DOHH2 (cell line): ENCODE measurements at regions not wholly inside any gene's neighbourhood (a gene's known extent, or its start where the extent isn't known, plus 50 kb on each side); places are given as distances from the start of the nearest gene placed in this dataset.

Experiments
- CTCF ChIP-seq: fragments of 200-600 bp; sonication (generic); IDR thresholded peaks from one replicate; pipeline ENCODE4 v1.5.1; 2014; ENCODE audit warnings: antibody characterized with exemption, mild to moderate bottlenecking, low read depth, low read length; ENCODE audit not compliant: poor library complexity, severe bottlenecking
- EZH2phosphoT487 ChIP-seq: fragments of 200-600 bp; sonication (generic); IDR thresholded peaks from 2 replicates; pipeline ENCODE4 v1.6.1; 2017; ENCODE audit warnings: borderline replicate concordance, mild to moderate bottlenecking, antibody characterized with exemption, low read length, moderate library complexity, mixed read lengths

DNA sequence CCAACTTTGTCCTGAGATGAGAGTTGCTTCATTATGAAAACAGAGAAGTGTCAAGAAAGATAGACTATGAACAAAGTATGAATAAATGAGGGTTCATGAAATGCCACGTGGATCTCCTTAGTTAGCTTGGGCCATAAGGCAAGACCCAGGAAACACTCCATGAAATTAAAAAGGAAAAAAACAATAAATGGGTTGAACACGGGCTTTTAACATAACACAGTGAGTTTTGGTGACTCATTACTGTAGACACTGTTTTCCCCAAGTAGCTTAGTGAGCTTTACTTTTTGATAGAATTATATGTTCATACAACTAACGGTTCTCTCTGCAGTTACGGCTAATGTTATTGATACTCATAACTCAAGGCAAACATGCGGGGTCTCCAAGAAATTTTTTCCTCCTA is 265.0 kb downstream of the DHX15 start:
- TF ChIP-seq CTCF (no peak), EZH2phosphoT487 (no peak)
